Germinal center (tissue), 1 donor: ENCODE measurements at regions not wholly inside any gene's neighbourhood (a gene's known extent, or its start where the extent isn't known, plus 50 kb on each side); places are given as distances from the start of the nearest gene placed in this dataset.

ENCODE experiments used
- DNase-seq: peaks from one replicate; pipeline ENCODE4 v3.0.0; 2012; ENCODE audit warnings: mixed read lengths, low spot score

DNA sequence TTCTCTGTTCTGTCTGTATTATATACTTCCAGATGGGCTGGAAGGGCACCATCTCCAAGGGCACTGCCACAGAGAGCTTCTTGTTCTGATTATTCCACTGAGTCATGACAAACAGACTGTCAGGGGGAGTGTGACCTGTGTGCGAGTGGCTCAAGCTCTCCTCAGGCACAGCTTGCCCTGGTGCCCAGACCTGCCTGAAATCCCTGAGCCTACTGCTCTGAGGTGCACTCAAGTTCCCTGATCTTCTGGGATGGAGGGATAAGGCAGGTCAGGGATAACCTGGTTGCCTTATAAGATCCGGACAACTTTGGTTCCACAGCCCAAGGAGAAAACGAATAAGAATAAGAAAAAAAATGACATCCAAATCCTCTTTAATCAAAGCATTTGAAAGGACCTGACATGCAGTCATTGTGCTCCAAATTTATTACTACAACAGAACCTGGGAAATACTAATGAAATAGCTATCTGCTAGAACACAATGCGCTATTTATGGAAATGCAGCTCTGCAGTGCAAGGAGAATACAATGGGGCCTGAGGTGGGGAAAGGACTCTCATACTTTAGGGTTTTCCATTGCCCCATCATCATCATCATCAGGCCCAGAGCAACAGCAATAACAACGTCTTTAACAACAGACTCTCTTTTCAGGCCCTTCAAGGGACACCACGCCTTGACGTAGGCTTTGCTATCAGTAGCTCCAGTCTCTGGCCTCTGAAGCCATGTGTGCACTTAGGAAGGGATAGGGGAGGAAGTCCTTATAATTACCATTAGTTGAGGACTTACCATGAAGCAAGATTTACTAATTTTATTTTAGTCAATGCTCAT lies 217.1 kb upstream of the KIRREL3 start:
- no peak for DNase-seq

DNA sequence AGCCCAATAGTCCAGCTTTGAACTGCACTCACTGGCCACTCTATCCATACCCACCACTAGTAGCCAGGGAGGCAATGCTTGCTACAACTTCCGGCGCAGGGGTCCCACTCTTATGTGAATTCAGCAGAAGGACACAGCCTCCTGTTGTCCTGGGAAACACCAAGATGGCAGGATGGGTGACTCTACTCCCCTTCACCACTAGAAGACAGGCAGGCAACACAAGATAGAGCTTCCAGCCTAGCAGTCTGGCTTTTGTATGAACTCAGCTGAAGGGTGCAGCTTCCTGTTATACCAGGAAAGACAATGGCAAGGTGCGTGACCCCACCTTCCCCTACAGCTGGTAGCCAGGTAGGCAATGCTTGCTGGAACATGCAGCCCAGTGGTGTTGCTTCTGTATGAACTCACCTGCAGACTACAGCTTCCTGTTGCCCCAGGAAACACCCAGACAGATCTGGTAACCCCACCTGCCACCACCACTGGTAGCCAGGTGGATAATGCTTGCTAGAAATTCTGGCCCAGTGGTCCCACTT lies 205.2 kb upstream of the KIRREL3 start:
- no peak for DNase-seq

DNA sequence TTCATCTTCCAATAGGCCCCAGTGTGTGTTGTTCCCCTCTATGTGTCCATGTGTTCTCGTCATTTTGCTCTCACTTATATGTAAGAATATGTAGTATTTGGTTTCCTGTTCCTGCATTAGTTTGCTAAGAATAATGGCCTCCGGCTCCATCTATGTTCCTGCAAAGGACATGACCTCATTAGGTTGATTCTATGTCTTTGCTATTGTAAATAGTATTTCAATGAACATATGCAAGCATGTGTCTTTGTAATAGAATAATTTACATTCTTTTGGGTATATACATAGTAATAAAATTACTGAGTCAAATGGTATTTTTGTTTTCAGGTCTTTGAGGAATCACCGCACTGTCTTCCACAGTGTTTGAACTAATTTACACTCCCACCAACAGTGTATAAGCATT lies 202.9 kb upstream of the KIRREL3 start:
- DNase-seq, result no peak

DNA sequence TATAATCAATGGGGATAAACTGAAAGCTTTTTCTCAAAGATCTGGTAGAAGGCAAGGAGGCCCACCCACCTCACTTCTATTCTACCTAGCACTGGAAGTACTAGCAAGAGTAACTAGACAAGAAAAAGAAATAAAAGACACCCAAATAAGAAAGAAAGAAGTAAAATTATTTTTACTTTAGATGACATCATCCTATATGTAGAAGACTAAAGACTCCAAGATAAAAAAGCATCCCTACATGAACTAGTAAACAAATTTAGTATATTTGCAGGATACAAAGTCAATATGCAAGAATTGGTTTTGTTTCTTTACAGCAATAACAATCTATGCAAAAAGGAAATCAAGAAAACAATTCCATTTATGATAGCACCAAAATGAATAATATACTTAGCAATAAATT lies 201.5 kb upstream of the KIRREL3 start:
- DNase-seq, result no peak

DNA sequence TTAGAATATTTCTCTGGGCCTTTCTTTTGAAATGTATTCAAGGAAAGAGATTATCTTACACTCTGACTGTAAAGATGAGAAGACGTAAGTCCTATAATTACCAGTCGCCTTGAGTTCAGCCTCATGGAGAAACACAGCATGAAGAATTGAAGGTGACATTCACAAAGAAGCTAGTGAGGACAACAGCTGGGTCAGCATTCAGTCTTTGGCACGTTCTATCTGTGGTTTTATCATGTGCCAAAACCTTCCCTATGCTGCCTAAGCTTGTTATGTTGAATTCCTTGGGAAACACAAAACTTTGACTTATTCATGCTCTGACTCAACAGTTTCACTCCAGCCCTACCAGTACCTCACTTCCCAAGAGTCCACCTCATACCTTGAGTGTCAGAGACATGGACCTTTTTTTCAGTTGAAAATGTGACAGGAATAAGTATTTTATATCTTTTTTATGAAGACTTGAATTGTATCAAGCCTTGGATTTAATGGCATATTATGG lies 198.8 kb upstream of the KIRREL3 start:
- no peak for DNase-seq

DNA sequence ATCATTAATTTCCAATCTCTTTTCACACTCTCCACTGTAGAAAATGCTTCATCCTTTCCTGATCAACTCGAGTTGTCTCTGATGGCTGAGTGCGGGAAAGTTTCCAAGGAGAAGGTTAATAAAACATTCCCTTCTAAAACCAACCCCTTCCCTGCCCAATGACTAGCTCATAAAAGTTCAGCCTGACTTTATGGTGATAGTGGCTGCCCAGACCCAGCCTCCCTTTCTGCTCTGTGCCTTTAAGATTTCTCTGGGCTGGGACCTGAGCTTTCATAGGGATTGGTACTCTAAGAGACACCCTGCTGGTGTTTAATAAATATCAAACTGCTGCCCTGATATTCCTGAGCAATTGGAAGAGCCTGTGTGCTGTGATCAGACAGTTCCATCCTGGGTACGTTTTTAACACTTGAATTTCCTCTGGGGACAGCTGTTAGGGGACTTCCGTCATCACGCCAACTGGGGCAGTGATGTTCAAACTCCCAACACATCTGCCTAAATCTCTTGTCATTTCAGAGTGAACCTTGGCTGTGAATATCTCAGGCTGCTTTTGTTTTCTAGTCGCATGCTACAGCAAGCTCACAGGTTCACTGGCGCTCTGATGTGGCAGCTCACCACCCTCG lies 195.0 kb upstream of the KIRREL3 start:
- no peak for DNase-seq

DNA sequence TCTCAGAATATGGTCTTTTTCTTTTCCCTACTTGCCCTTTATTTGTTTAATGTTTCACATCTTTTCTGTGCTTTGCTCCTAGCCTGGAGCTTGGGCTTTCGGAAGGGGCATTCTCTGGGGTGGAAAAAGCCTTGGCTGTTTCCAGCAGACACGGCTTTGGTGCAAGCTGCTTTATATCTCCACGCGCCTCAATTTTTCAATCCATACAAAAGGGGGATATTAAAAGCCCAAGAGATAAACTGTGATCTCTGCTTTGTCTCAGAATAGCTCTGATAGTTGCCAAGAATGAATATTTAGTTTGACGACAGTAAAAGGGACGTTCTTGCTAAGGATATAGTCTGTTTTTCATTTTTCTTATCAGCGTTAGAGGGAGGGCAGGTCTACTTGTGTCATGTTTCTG lies 194.0 kb upstream of the KIRREL3 start:
- DNase-seq, result no peak

DNA sequence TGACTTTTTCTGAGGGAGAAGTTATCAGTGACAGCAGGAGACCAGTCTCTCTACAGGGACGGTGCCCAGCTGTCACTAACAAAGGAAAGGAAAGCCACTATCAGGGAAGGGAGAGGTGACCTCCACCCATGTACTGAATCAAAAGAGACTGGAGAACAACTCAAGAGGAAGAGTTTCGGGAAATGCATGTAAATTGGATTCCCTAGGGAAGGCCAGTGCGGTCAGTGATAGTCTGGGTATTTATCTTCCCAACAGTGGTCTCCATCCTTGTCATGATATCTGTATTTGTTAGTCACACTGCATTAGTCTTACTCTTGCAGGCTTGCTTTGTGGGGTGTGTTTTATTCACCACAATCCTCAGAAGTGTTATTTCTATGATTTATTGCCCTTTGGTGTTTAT lies 193.4 kb upstream of the KIRREL3 start:
- no peak for DNase-seq

DNA sequence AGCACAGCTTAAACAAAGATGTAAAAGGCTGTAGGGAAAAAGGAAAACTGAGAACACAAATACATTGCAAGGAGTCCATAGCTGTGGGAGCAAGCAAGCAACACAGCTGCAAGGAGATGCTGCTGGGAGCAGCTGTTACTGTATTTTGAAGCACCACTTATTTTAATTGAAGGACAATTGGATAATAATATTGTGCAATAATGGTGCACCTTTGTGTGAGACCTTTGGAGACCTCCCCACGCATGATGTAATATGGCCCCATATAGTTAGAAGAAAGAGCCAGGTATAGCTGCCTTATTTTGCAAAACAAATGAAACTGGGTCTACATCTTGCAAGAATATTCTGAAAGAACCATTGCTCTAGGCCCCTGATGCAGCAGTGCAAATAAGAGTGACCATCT lies 191.1 kb upstream of the KIRREL3 start:
- no peak for DNase-seq

DNA sequence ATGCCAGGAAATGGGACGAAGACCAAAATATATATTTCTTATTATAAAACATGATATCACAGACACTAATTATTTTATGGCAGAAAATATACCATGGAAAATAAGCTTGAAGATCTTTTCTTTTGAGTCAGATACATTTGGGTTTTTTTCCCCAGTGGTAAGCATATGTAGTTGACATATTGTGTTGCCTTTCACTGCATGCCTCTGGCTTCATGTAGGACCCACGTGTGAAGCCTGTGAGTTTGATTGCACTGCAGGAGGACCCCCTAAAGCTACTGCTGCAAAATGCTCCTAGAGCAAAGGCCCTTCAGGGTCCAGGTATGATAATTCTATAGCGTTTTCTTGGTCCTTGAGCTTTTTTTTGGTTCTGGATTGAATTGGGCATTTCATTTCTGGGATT lies 190.7 kb upstream of the KIRREL3 start:
- DNase-seq, result no peak

DNA sequence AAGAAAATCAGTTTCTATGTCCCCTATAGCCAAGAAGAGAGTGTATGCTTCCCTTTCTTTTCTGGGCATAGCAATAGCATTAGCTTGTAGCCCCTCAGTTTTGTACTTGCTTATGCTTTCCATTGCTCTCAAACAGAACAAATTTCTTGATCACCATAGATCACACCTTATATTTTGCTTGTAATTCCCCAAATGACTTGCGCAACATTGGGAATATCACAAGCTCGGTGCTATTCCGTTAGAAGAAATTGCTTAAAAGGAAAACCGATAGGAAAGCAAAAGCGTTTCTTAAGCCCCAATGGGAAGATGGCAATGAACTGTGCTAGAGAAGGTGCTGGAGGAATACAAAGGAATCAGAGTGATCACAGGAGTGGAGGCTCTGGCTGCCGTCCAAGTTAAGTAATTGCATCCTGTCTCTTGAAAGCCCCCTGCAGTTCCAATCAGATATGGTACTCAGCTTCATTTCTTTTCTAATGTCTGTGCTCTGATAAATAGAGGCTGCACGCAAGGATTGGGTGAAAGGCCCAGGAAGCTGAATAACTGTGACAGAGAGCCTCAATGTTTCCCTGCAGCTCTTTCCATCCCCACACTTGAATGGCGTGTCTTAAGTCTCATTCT lies 182.1 kb upstream of the KIRREL3 start:
- DNase-seq, result no peak

DNA sequence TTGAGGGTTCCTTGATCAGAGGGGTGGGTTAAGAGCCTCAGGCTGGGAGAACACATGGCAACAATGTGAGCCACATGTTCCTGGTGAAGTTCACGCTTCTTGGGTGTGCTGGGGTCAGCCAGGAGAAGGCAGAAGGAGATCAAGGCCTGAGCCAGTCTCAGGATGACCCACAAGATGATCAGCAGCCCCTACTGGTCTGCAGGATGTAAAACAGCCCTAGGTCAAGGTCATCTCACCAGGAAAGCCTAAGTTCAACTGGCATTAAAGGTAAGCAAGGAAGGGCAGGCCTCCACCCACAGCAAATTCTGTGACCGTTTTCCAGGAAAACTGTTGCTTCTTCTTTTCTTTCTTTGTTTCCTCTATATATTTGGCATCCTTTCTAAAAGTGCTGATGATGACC lies 156.7 kb upstream of the KIRREL3 start:
- DNase-seq, result no peak

DNA sequence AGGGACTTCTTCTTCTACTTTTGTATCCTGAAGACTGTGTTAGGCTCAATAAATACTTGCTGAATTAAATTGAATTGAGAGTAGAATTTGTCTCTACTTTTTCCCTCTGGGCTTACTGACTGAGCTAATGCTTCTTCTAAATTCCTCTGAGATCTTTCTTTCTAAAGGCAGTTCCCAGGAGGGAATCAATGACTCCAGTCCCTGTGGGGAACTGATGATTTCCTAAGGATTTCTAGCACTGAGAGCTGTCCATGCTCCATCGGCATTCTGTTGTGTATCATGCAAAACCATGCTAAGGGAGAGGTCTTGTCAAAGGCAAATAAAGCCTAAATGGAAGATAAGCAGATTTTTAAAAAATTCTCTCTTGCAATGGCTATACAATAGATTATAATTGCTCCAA lies 148.8 kb upstream of the KIRREL3 start:
- no peak for DNase-seq

DNA sequence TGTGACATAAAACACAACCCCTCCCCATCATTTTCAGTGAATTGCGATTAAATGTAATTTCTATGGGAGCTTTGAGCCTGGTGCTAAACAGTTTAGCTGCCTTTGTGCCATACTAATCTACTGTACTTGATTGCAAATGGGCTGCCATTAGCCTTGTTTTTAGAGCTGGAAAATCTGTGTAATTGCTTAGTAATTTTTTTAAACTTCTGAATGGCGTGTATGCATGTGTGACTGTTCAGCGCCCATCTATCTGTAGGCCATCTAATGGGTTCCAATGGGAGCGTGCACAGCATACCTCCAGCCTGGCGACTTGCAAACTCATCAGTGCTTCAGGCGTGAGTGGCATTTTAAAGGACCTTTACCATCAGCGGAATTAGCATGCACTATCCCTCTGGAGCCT lies 142.7 kb upstream of the KIRREL3 start:
- DNase-seq, result no peak

DNA sequence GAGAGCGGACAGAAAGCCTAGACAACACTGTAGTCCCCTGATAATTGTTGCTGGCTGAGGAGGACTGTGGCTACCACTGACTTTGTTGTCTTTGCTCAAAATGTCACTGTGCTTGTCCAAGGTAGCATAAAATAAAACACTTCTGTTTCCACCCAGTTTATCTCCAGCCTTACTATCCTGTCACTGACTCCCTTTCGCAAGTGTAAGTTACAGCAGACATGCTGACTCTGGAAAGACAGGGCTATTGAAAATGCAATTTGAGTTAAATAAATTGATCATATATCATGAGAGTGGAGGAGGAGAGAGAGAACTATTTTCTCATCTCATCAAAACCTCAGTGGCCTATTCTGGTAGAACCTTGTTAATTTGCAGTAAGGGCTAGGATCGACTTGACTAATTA lies 138.0 kb upstream of the KIRREL3 start:
- no peak for DNase-seq

DNA sequence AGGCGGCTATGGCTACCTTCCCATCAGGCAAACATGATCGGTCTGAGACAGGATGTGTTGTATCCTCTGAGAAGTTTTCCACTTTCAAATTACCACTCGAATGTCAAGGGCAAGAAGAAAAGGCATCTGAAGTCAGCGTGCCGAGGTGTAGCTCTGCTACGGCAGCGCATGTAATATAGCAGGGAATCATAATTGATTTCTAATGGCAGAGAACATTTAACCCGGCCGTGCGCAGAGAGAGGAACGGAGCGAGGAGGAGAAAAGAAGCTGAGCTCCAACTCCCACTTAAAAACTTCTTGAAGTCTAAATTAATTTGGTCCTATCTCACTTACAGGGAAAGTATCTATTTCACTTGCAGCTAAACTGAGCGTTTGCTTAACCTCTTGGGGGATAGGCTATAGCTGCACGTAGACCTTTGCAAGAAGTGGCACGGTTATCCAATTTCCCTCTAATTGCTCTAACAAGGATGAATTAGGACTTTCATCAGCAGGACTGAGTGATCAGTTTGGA lies 137.3 kb upstream of the KIRREL3 start:
- no peak for DNase-seq

DNA sequence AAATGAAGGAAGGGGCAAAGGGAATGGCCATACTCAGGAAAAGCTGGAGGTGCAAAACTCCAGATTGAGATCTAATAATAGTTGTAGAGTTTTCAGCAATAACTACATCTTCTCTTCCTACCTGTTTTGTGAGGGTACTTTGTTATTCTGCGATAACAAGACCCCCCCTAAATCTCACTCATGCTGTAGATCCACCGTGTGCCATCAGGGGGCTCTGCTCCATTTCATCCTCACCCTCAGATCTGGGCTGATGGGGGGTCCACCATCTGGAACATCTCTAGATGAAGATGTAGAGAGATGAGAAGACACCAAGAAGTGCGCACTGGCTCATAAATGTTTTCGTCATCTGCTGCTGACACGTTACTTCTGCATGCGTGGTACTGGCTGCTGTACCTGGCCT lies 135.9 kb upstream of the KIRREL3 start:
- DNase-seq, result no peak

DNA sequence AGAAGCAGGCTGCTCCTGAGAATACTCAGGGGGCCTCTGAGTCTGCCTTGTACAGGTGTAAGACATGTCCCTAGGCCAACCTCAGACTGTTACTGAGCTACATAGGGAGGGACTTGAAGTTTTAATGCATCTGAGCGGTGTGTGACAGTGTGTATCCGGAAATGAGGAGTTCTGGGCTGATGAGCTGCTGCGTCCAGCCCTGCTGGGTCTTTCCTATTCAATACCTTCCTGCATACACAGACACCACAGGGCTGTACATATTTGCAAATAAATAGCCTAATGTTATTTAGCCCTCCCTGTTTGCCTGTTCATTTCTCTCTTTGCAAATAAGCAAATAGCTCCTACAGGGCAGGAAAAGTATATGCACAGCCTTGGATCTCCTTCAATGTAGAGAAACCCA lies 134.7 kb upstream of the KIRREL3 start:
- no peak for DNase-seq

DNA sequence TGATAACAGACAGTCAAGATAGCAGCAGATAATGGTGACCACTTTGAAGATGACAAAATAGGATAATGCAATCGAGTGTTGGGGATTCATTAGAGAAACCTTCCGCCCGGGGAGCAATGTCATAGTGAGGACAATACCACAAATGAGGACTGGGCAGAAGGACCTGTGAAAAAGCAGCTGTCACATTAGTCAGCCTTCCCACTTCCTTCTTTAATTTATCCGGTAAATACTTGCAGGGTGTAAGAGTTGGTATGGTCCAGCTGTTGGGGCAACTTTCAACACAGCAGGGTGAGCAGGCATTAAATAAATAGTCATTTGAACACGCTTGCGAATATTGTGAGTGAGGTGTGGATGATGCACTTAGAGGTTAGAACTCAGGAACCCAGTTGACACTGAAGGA lies 132.5 kb upstream of the KIRREL3 start:
- no peak for DNase-seq

DNA sequence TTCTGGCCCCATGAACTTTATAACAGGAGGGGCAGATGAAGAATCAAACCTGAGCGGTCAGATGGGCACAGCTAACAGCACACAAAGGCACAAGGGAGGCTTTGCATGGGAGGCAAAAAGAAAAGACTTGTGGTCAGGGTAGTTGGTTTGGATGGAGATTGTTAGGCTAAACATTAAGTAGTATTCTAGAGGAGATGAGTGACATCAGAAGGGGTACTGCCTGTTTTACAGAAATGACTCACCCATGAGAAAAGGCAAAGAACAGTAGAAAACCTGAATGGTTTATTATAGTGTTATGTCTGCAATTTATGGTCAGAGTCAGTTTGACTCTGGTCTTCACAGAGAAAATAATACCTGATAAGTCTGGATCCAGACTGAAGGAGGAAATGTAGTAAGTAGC lies 129.8 kb upstream of the KIRREL3 start:
- no peak for DNase-seq

DNA sequence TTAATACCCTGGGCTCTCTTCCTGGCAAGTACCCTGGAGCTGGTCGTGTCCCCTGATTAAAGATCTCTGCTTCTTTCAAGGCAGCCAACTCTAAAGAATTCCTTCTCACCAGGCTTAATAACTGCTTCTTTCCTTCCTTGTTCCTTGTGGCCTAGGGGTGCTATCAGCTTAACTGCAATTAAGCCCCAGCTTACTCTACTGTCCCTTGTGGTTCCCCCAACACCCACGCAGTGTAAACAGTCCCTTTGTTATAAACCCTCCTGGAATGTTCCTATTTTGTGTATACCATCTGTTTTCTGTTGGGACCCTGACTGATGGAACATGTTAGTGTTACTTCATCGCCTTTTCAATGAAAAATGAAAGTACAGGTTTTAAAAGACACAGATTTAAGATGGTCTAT lies 126.4 kb upstream of the KIRREL3 start:
- no peak for DNase-seq

DNA sequence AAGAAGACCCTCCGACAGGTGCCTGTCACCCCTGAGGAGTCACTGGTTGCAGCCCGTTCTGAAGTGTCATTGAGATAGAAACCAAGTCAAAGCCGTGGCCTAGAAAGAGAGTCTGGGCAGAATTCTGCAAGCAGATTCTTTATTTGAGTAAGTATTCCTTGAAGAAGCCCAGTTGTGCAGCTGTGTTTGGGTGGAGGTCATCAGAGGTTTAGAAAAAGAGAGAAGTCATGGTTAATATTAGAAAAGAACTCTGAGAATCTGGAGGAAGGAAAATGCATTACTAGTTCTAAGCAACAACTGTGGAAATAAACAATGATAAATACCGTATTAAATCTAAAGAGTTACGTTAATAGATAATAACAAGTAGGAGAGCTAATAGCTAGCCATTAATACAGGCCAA lies 118.8 kb upstream of the KIRREL3 start:
- no peak for DNase-seq

DNA sequence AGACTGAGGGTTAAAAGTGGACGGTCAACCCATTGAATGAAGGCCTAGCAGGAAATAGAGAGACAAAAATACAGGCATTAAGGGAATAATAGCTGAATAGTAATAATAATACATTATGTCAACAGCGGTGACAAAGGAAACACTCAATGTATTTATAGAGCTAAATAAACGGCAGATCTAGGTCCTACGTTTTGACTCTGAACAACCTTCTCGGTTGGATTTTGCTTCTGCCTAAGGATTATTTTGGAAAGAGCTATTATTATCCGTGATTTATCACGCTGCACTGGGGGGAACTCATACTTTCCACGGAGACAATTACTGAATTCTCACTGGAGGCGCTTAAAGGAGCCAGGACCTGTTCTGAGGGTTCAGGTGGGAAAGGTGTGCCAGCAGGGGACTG lies 118.2 kb upstream of the KIRREL3 start:
- no peak for DNase-seq
